ENCODE measurements at regions not wholly inside any gene's neighbourhood (a gene's known extent, or its start where the extent isn't known, plus 50 kb on each side); places are given as distances from the start of the nearest gene placed in this dataset.

GRCh38 chr11:70631624-70632047, 233.3 kb downstream of the CTTN start:
- DNase-seq = no peak

- no peak for DNase-seq
Observed at GRCh38 chr11:70633610-70634009, 235.3 kb downstream of the CTTN start.

GRCh38 chr11:70636659-70637058, 238.3 kb downstream of the CTTN start:
- DNase-seq = no peak

GRCh38 chr11:70637186-70637800, 239.0 kb downstream of the CTTN start:
- no peak for DNase-seq

GRCh38 chr11:70637949-70638583, 239.7 kb downstream of the CTTN start:
- DNase-seq = no peak

GRCh38 chr11:70640408-70640807, 242.1 kb downstream of the CTTN start:
- DNase-seq = no peak

GRCh38 chr11:70641369-70641768, 243.0 kb downstream of the CTTN start:
- no peak for DNase-seq

- no peak for DNase-seq
Observed at GRCh38 chr11:70642266-70642665, 243.9 kb downstream of the CTTN start.

GRCh38 chr11:70643642-70644041, 245.3 kb downstream of the CTTN start:
- no peak for DNase-seq

- no peak for DNase-seq
Observed at GRCh38 chr11:70644343-70645060, 246.2 kb downstream of the CTTN start.

GRCh38 chr11:70645537-70645936, 247.2 kb downstream of the CTTN start:
- no peak for DNase-seq

GRCh38 chr11:70646272-70647049, 248.1 kb downstream of the CTTN start:
- no peak for DNase-seq

- no peak for DNase-seq
Observed at GRCh38 chr11:70647188-70648166, 249.1 kb downstream of the CTTN start.

GRCh38 chr11:70650075-70650909, 252.0 kb downstream of the CTTN start:
- DNase-seq = no peak

GRCh38 chr11:70651031-70651430, 252.7 kb downstream of the CTTN start:
- no peak for DNase-seq

- no peak for DNase-seq
Observed at GRCh38 chr11:70654016-70654415, 255.7 kb downstream of the CTTN start.

- DNase-seq = no peak
Observed at GRCh38 chr11:70655816-70656215, 257.5 kb downstream of the CTTN start.

- DNase-seq = no peak
Observed at GRCh38 chr11:70656252-70656651, 257.9 kb downstream of the CTTN start.

- DNase-seq = no peak
Observed at GRCh38 chr11:70660059-70660888, 261.9 kb downstream of the CTTN start.

GRCh38 chr11:70660889-70661197, 262.5 kb downstream of the CTTN start:
- DNase-seq = no peak
